ENCODE measurements at regions not wholly inside any gene's neighbourhood (a gene's known extent, or its start where the extent isn't known, plus 50 kb on each side); places are given as distances from the start of the nearest gene placed in this dataset.

- H3K27ac ChIP-seq, result no peak overlapping the region
- TF ChIP-seq ZFX (IDR thresholded peaks at IDR 0.05; ENCODE audit: borderline replicate concordance), result no peak
- no peak for TF ChIP-seq CTCF (IDR thresholded peaks at IDR 0.05)
Observed at GRCh38 chr11:32184041-32184722, 93.3 kb downstream of the RCN1 start.

GRCh38 chr11:32184723-32185376 lies 94.0 kb downstream of the RCN1 start:
- TF ChIP-seq ZFX (IDR thresholded peaks at IDR 0.05; ENCODE audit: borderline replicate concordance) (no peak), CTCF (IDR thresholded peaks at IDR 0.05) (no peak)
- no peak overlapping the region for H3K27ac ChIP-seq

- TF ChIP-seq ZFX (IDR thresholded peaks at IDR 0.05; ENCODE audit: borderline replicate concordance) (no peak), CTCF (IDR thresholded peaks at IDR 0.05) (no peak)
Observed at GRCh38 chr11:32186118-32186517, 95.2 kb downstream of the RCN1 start.

GRCh38 chr11:32187111-32187510 lies 96.2 kb downstream of the RCN1 start:
- TF ChIP-seq ZFX (IDR thresholded peaks at IDR 0.05; ENCODE audit: borderline replicate concordance), result no peak
- TF ChIP-seq CTCF (IDR thresholded peaks at IDR 0.05), result no peak
- H3K27ac ChIP-seq, result no peak overlapping the region

More at GRCh38 chr11:32186118-32186517, 95.2 kb downstream of the RCN1 start:
- no peak overlapping the region for H3K27ac ChIP-seq

GRCh38 chr11:32188785-32189184 lies 97.9 kb downstream of the RCN1 start:
- H3K27ac ChIP-seq, result no peak overlapping the region
- TF ChIP-seq ZFX (IDR thresholded peaks at IDR 0.05; ENCODE audit: borderline replicate concordance), result no peak
- peak; percentile 47 for TF ChIP-seq CTCF (IDR thresholded peaks at IDR 0.05)

- no peak for TF ChIP-seq ZFX (IDR thresholded peaks at IDR 0.05; ENCODE audit: borderline replicate concordance)
- no peak for TF ChIP-seq CTCF (IDR thresholded peaks at IDR 0.05)
- no peak overlapping the region for H3K27ac ChIP-seq
Observed at GRCh38 chr11:32196137-32196536, 105.3 kb downstream of the RCN1 start.

- H3K27ac ChIP-seq, result no peak overlapping the region
- TF ChIP-seq ZFX (IDR thresholded peaks at IDR 0.05; ENCODE audit: borderline replicate concordance) (no peak), CTCF (IDR thresholded peaks at IDR 0.05) (no peak)
Observed at GRCh38 chr11:32198053-32198452, 107.2 kb downstream of the RCN1 start.

Data from 22Rv1 (cell line).